Upper lobe of left lung (tissue), 6 donors: ENCODE measurements at regions not wholly inside any gene's neighbourhood (a gene's known extent, or its start where the extent isn't known, plus 50 kb on each side); places are given as distances from the start of the nearest gene placed in this dataset.

Source experiments
- ATAC-seq, 2 donors: fragments of 200-7000 bp; cut with Tn5 transposase; one replicate each; pipeline ENCODE4 v1.9.1; 2022; ENCODE audit warnings: mild to moderate bottlenecking in 2 of 2, moderate library complexity in 2 of 2; ENCODE audit not compliant: low FRiP score in 2 of 2
- DNase-seq, 2 donors: peaks; one replicate each; pipeline ENCODE4 v3.0.0-alpha.2; 2019 to 2020
- H3K27ac ChIP-seq, 4 donors: fragments of 200-600 bp; sonication (generic); one replicate each; pipeline ENCODE4 v1.5.1; 2016 to 2019
- H3K27me3 ChIP-seq, 4 donors: fragments of 200-600 bp; sonication (generic); one replicate each; pipeline ENCODE4 v1.5.1; 2017 to 2019
- H3K36me3 ChIP-seq, 4 donors: fragments of 200-600 bp; sonication (generic); one replicate each; pipeline ENCODE4 v1.5.1; 2016 to 2019
- H3K4me1 ChIP-seq, 4 donors: fragments of 200-600 bp; sonication (generic); one replicate each; pipeline ENCODE4 v1.5.1; 2018 to 2019
- H3K4me3 ChIP-seq, 4 donors: fragments of 200-600 bp; sonication (generic); one replicate each; pipeline ENCODE4 v1.5.1; 2017 to 2019; ENCODE audit warnings: mild to moderate bottlenecking in 2 of 4, moderate library complexity in 1 of 4
- H3K9me3 ChIP-seq, 4 donors: fragments of 200-600 bp; sonication (generic); one replicate each; pipeline ENCODE4 v1.5.1; 2018 to 2019
- EP300 ChIP-seq, 4 donors: sonication (generic); formaldehyde crosslinking; IDR thresholded peaks; one replicate each; pipeline ENCODE4 v1.5.1; 2017; ENCODE audit warnings: antibody characterized with exemption in 4 of 4, control low read depth in 2 of 4
- POLR2A ChIP-seq, 4 donors: fragments of 450-650 bp; IDR thresholded peaks; one replicate each; pipeline ENCODE4 v1.5.1; 2016 to 2017; ENCODE audit warnings: antibody characterized with exemption in 4 of 4, mild to moderate bottlenecking in 2 of 4
- POLR2AphosphoS5 ChIP-seq, 2 donors: sonication (generic); formaldehyde crosslinking; IDR thresholded peaks; one replicate each; pipeline ENCODE4 v1.5.1; 2017; ENCODE audit warnings: antibody characterized with exemption in 2 of 2
- WGBS, 2 donors: methylation state at CpG; one replicate each; pipeline ENCODE4 v1.1.5; 2017 to 2018; 5-methylcytosine and 5-hydroxymethylcytosine counted together
- TF ChIP-seq, protein P1 (sequence below), 6 experiments: fragments of 450-650 bp in 4 of 6; fragments of 200-600 bp in 2 of 6; sonication (generic) in 2 of 6; IDR thresholded peaks; one replicate each; pipeline ENCODE4 v1.5.1; 2016 to 2019; ENCODE audit warnings: antibody characterized with exemption in 6 of 6
- donor health status: DM: no; HTN: no; CAD: no; lungs with moderate emphysema.
- donor health status: DM: no; HTN: yes; CAD: no; lungs with severe emphysema.

DNA sequence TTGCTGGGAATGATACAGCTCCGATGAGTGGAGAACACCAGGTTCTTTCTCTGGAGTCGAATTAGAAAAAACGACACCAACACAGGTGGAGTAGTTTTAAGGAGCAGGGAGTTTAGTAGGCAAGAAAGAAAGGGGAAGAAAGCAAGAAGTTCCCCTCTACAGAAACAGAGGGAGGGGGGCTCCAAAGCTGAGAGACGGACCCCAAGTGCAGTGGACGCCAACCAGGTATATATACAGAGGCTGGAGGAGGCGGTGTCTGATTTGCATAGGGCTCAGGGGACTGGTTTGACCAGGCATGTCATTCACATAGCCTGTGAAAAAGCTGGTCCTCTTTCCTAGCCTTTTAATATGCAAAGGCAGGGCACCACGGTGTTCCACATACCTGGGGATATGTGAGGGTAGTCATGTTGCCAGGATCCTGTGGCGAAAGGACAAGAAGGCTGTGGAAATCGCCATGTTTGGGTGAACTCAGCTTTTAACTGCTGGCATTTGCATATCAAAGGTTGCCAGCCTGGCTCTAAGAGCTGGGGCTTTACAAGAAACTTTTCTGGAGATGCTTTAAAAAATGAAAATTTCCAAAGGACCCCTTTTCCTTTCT lies 887.4 kb upstream of the EPHA6 start:
- no peaks in the 10 kb centered on the region for H3K36me3 ChIP-seq
- 65 to 68% methylated on average over 9 of the region's 9 CpGs for WGBS, 2 donors
- no peak for ATAC-seq
- H3K4me3 ChIP-seq, result no peak overlapping the region
- H3K27me3 ChIP-seq, result no peaks in the 10 kb centered on the region
- H3K27ac ChIP-seq, result no peak overlapping the region
- peaks cover 0 to 7% (median 0%) of the 10 kb centered on the region in 4 donors for H3K4me1 ChIP-seq
- TF ChIP-seq POLR2A (IDR thresholded peaks at IDR 0.05) (no peak), POLR2AphosphoS5 (IDR thresholded peaks at IDR 0.05) (no peak), EP300 (IDR thresholded peaks at IDR 0.05) (no peak)
- TF ChIP-seq, protein P1, sequence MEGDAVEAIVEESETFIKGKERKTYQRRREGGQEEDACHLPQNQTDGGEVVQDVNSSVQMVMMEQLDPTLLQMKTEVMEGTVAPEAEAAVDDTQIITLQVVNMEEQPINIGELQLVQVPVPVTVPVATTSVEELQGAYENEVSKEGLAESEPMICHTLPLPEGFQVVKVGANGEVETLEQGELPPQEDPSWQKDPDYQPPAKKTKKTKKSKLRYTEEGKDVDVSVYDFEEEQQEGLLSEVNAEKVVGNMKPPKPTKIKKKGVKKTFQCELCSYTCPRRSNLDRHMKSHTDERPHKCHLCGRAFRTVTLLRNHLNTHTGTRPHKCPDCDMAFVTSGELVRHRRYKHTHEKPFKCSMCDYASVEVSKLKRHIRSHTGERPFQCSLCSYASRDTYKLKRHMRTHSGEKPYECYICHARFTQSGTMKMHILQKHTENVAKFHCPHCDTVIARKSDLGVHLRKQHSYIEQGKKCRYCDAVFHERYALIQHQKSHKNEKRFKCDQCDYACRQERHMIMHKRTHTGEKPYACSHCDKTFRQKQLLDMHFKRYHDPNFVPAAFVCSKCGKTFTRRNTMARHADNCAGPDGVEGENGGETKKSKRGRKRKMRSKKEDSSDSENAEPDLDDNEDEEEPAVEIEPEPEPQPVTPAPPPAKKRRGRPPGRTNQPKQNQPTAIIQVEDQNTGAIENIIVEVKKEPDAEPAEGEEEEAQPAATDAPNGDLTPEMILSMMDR (IDR thresholded peaks at IDR 0.05), result no peak
- no peaks in the 10 kb centered on the region for H3K9me3 ChIP-seq
- no peak for DNase-seq

DNA sequence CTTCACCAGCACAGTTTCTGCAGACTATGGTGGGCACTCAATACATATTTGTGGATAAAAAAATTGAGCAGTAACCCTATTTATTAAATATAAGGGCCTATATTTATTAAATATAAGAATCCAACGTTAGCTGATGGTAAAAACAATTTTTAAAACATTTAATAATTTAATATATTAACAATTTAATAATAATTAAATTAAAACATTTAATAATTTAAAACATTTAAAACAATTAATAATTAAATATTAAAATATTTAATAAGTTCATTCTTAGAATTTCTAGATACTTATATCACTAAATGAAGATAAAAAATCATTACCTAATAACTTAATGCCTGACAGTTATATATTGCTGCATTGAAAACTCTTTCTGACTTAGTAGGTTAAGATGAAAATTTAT lies 880.2 kb upstream of the EPHA6 start:
- Histone ChIP-seq H3K27ac (no peak overlapping the region), H3K36me3 (no peaks in the 10 kb centered on the region), H3K27me3 (no peaks in the 10 kb centered on the region), H3K4me3 (no peak overlapping the region), H3K9me3 (no peaks in the 10 kb centered on the region), H3K4me1 (no peaks in the 10 kb centered on the region)
- DNase-seq, result no peak
- 75 to 76% methylated on average over 1 of the region's 1 CpG for WGBS, 2 donors
- TF ChIP-seq, protein P1 (IDR thresholded peaks at IDR 0.05), result no peak
- TF ChIP-seq POLR2A (IDR thresholded peaks at IDR 0.05) (no peak), EP300 (IDR thresholded peaks at IDR 0.05) (no peak), POLR2AphosphoS5 (IDR thresholded peaks at IDR 0.05) (no peak)
- ATAC-seq, result no peak

DNA sequence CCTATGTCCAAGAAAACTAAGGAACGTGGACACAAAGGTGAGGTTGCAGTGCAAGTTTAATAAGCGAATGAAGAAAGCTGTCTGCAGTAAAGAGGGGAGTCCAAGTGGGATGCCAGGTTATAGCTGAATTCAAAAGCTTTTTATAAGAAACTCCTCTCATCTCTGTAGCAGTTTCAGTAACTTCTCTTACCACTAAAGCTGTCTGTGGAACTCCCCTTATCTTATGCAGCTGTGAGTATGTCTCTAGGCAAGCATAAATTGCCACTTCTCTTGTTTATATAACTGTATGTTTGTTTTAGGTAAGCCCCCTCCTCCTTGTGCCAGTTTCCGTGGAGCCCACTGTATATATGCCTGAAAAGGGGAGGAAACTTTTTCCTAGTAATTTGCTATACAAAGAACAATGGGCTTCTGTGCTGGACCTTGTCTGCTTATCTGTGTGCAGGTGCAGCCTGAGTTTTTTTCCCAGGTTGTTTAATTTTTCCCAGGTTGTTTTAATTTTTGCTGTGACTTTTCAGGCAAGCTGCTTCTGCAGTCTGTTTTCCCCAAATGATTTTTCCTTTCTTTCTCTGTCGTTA lies 875.1 kb upstream of the EPHA6 start:
- no peak overlapping the region for H3K4me3 ChIP-seq
- no peaks in the 10 kb centered on the region for H3K9me3 ChIP-seq
- ATAC-seq (no peak), DNase-seq (no peak)
- no peaks in the 10 kb centered on the region for H3K27me3 ChIP-seq
- no peaks in the 10 kb centered on the region for H3K4me1 ChIP-seq
- no peaks in the 10 kb centered on the region for H3K36me3 ChIP-seq
- TF ChIP-seq POLR2A (IDR thresholded peaks at IDR 0.05) (no peak), EP300 (IDR thresholded peaks at IDR 0.05) (no peak), POLR2AphosphoS5 (IDR thresholded peaks at IDR 0.05) (no peak)
- TF ChIP-seq, protein P1 (IDR thresholded peaks at IDR 0.05), result no peak
- H3K27ac ChIP-seq, result no peak overlapping the region
- 50 to 53% methylated on average over 4 of the region's 4 CpGs for WGBS, 2 donors

DNA sequence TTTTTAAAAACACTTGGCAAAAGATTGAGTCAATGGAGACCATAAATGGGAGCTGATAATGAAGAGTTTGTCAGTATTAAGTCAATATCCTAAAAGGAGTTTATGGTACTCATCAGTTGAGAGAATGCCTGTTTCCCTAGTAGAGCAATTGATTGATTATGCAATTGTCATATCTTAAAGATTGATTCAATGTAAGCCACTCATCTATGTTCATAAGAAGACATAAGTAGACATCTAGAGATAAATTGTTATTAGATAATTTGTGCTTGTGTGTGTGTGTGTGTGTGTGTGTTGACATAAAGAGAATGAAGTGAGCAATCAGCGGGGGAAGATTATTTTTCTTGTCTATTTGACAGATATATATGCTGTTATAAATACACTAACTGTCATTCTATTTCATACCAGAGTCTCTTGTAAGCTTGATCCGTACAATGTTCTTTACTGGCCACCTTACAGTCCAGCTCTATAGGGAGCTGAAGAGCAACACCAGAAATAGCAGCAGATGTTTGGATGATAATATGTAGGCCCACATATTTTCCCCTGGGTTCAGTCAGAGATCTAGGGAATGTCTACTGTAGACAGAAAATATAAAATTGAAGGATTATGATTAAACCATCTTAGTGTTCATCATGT lies 848.6 kb upstream of the EPHA6 start:
- DNase-seq (no peak), ATAC-seq (no peak)
- no peaks in the 10 kb centered on the region for H3K9me3 ChIP-seq
- no peak for TF ChIP-seq POLR2A (IDR thresholded peaks at IDR 0.05)
- no peak for TF ChIP-seq POLR2AphosphoS5 (IDR thresholded peaks at IDR 0.05)
- no peak for TF ChIP-seq EP300 (IDR thresholded peaks at IDR 0.05)
- TF ChIP-seq, protein P1 (IDR thresholded peaks at IDR 0.05), result no peak
- H3K4me1 ChIP-seq, result no peaks in the 10 kb centered on the region
- no peak overlapping the region for H3K27ac ChIP-seq
- WGBS, 2 donors, result 63 to 81% methylated on average over 2 of the region's 2 CpGs
- H3K36me3 ChIP-seq, result no peaks in the 10 kb centered on the region
- no peak overlapping the region for H3K4me3 ChIP-seq
- H3K27me3 ChIP-seq, result no peaks in the 10 kb centered on the region
